ENCODE measurements at regions not wholly inside any gene's neighbourhood (a gene's known extent, or its start where the extent isn't known, plus 50 kb on each side); places are given as distances from the start of the nearest gene placed in this dataset.
A peak's percentile ranks its signal among the peaks of the same experiment; 100 is the strongest.

DNA sequence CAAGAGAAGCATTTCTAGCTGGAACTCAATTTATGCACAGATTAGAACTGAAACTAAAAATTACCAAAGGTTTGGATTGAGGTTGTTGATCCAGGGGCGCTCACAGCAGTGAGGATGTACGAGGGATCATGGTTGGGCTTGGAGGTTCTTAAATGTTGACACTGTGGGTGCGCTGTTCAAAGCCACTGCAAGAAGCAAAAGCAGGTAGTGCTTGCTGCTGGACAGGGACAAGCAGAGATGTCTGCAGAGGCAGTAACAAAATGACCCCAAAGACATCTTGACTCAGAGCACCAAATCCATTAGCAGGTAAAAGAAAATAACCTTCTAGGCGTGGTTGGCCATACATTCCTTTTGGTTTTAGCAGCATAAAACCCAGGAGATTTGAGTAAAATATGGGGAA lies 468.4 kb downstream of the ZSWIM6 start:
- DNase-seq: no peak

DNA sequence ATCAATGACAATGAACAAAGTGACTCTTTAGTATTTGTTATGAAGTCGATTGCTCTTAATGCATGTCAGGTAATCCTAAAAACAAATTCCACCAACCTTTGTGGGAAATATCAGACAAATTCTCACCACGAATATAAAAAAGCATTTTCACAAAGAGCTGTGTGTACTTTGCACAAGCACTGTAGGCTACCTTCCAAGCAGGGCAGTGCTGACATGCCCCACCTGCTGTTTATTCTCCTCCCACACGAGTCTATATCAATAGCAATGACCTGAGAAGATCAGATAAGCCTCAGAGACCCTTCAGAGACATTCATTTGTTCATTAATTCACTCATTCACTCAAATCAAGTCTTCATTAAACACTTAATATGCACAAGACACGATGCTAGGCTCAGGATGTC lies 469.1 kb downstream of the ZSWIM6 start:
- no peak for DNase-seq

DNA sequence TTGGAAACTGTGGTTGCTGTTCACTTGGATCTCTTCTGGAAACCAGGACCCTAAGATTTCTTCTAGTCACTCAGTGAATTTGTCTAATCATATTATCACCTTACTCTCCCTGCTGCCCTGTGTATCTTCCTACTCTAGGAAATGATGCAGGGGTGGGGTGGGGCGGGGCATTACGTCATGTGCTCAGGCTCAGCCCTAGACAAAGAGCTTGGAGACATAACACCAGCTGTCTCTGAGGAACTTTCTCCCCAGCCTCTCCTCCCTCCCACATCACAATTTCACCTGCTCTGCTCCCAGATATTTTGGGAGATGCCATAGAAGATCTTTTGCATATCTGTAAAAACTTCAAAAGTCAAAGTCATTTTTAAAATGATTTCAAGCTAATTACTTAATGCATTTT lies 470.4 kb downstream of the ZSWIM6 start:
- DNase-seq: no peak

DNA sequence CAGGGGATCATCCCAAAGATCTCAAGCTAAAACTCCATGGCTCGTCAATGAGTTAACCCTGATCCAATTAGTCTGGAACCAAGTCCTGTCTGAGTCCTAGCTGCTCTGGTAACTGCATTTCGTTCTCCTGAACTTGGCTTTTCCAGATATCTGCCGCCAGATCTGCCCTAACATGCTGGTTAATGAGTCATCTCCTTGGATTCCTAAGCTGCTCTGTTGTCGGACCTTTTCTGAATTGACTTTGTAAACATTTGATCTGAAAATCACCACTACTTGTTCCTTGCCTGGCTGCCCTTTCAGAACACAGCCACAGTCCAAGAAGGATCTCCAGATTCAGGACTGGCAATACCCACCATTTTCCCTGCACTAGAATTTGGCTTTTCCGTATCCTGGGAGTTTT lies 473.0 kb downstream of the ZSWIM6 start:
- DNase-seq: no peak

DNA sequence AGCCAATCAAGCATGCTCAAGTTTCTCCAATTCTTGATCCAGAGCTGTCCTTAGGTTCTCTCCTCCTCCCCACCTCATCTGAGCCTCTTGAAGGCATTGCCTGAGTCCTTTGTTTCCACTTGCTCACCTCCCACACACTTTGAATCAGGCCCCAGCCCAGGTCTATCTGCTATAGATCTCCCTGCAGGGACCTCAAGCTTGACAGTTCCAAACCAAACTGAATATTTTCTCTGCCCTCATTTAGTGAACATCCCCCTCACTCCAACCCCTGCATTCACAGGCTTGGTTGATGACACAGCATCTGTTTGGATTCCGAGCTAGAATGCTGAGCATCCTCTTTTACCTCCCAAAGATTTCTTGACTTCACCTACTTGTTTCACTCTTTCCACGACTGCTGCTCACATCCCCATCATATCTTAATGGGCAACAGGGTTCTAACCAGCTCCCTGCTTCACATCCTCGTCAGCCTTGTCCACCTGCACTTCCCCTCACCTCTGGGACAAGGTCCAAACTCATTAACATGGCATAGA lies 474.5 kb downstream of the ZSWIM6 start:
- DNase-seq: no peak

DNA sequence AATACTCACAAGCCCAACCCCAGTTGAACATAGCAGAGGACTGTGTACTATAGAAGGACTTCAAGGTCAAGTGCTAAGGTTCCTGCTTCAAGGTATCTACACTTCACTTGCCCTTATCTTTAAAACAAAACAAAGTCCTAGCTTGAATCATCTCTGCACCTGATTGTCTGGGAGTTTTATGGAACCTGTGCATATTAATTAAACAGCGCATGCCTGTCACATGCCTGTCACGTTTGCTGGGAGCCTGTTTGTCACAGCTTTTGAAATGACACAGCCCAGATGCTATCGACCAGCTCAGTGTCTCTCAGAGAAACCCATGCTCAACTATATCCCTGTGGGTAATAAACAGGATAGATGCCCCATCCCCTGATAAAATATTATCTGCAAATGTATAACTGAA lies 476.0 kb downstream of the ZSWIM6 start:
- no peak for DNase-seq

DNA sequence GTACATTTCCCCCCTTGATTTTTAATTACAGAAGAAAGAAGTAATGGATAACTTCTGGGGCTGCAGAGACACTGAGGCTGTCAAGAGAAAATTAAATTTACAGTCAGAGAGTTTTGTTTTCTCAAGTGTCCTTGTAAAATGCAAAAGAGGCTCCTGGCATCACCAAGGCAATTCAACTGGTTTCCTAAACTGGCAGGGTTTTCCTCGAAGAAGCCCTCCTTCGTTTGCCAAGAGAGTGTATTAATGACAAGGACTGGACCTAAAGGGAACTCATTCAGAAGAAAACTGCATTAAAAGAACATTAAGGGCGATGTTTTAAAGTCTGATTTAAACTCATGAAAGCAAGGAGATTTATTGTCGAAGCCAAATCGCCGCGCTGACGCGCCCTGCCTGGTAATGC lies 476.9 kb downstream of the ZSWIM6 start:
- DNase-seq: no peak

DNA sequence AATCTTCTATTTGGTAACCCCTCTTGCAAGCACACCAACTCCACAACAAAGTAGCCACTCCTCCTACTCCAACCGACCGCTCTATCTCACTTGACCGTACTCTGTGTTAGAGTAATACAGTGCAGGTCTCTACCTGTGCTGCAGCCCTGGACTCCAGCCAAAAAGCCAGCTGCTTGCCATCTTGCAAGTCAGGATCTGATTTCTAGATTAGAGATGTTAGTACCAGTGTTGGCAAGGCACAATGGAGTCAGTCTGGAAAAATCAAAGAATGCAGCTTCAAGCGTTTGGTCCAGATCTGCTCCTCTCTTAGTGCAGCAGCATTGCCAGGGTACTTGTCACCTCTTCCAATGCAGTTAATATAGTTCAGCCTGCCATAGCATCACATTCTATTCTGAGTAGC lies 477.6 kb downstream of the ZSWIM6 start:
- DNase-seq: peak; percentile 66

DNA sequence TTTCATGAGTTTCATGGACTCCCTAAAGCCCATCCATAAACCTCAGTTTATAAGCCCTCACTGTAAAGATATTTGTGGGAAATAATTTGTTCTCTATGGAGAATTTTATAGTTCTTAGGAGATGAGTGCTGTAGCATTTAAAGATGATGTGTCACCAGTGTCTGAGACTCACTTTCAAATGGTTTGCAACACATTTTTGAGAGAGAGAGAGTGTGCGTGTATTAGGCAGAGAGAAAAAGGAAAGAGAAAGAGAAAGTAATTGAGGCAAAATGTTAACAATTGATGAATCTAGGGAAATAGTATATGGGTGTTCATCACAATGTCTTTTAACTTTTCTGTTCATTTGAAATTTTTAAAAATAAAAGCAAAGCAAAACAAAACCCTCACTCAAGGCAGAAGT lies 479.0 kb downstream of the ZSWIM6 start:
- no peak for DNase-seq

DNA sequence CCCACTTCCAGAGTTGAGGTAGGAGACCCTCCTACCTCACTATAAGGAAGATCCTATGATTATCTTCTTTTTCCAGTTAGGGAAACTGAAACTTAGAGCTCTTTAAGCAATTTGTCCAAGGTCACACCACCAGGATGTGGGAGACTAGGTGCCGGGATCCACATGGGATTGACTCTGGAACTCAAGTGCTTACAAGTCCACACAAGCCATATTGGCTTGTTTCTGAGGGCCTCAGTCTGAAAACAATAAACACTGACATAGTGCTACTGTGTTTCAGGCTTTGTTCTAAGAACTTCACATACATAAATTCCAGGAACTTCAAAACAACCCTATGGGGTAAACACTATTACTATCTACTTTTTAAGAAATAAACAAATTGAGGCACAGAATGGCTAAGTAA lies 481.3 kb downstream of the ZSWIM6 start:
- DNase-seq: no peak

DNA sequence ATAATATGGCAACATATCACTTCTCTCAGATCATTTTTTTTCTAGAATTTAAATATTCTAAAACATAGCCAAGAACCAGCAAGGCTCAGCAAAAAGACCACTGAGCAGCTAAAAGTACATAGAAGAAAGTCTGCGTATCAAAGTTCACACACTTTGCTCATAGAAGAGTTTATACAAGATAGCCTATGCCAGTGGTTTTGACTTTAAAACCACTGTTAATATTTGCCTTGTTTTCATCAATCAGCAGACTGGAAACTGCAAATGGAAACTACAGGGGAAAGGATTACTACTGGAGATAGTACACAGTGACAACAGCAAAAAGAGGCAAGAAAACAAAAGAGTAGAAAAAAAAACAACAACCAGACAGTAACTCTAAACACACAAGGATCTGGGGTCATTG lies 483.3 kb downstream of the ZSWIM6 start:
- no peak for DNase-seq

DNA sequence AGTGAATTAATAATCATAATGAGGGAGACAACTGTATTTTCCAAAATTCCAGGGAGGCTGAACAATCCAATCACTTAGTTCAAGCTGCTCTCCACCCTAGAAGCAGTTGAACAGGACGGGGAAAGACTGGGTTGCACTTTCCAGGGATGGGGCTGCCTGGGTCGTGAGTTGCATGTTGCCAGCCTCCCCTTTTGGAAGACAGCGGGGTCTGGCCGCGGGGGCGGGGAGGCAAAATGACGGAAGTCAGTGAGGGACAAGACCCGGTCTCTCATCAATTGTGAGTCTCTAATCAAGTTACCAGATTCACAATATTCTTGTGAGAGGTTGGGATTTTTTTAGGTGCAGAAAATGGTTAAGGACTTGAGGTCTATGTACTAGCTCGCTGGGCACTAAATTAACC lies 484.1 kb downstream of the ZSWIM6 start:
- DNase-seq: no peak

DNA sequence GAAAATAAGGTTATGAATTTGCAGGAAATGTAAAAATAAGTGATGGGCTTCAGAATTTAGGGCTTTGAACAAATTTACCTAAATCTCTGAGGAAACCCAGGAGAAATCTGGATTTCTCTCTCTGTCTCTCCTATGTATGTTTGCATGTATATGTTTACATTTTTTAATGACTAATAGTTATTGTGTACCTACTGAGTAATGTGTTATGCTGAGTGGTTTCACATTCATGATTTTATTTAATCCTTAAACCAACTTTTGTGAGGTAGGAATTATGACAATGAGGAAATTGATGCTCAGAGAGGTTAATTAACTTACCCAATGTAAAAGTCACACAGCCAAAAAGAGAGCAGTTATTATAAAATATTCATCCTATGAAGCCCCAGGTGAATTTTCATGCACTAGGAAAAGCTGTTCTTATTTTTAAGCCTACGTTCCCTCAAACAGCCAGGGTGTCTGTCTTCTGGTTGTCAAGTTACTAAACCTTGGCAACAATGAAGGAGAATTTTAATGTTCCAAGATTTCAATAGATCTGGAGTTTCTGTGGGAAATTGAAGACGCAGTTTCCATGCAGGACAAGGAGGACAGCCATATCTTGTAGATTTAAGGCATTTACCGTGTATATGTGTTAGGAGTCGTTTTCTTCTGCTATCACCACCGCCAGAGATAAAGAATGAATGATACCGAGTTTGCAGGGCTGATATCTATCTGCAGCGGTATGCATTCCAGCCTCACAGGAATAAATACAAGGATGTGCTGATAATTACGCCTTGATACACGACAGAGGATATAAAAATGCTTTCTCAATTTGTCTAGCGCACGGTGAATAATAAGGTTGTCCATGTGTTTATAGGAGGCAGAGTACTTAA lies 484.8 kb downstream of the ZSWIM6 start:
- no peak for DNase-seq

DNA sequence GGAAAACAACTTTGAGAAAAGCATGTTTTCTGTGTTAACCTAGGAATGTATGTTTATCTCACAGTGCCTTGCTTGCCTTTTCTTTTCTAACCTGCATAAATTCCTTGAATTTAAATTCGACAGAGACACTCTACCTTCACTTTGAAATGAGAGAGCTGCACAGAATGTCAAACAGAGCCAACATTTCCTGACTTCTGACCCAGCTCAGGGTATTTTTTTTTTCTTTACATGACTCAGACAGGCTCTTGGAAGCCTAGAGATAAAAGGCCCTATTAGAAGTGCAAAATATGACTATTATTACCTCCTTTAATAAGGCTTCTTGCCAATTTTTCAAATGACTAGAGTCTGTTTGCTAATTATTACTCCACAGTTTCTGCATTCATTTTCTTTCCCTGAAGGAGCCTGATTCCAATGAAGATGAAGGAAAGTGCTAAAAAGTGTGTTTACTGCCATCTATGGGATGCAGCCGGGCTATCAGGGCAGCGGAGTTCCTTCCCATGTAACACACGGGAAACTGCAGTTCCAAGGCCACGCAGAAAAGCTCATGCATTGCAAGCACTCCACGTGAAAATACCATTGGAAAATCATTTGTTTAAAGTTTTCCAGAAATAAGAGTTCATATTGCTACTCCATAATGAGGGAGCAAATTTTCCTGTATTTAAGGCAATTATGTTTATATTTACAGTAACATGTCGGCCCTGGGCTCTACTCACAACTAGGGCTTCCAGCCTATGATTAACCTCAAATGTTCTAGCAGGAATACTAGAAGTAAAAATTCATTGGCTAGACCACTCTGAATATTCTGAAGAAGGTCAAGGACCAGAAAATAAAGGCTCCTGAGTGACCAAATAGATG lies 485.6 kb downstream of the ZSWIM6 start:
- DNase-seq: peak; percentile 44

DNA sequence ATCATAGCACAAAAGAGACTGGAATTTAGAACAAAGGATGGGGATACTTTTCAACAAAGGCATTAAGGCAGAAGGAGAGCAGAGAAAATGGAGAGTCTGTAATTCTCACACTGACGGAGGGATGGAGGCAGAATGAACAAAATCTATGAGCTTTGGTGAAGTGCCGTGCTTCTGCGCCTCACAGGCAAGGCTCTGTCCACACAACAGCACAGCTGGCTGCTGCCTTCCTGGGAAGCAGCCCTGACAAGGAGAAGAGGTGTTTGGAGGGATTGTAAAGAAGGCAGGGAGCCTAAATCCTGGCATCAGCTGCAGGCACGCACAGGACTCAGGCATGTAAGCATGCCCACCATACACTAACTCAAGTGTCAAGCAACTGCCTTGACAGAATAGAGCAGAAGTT lies 485.2 kb upstream of the KIF2A start:
- DNase-seq: no peak

DNA sequence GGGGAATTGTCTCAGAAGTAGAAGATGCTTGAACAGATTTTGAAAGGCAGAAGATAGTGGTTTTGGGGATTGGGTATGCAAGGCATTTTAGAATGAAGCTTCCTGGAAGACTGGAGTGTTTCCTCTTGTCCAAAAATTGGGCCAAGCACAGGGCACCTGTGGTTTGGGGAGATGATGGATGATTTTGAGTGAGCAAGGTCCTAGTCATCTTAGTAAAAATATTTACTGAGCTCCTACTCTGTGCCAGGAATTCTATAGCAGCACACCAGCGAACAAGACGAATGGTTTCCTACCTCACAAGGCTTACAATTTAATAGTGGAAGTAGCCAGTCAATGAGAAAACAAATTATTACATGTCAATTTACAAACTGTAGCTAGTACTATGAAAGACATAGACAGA lies 484.4 kb upstream of the KIF2A start:
- no peak for DNase-seq

DNA sequence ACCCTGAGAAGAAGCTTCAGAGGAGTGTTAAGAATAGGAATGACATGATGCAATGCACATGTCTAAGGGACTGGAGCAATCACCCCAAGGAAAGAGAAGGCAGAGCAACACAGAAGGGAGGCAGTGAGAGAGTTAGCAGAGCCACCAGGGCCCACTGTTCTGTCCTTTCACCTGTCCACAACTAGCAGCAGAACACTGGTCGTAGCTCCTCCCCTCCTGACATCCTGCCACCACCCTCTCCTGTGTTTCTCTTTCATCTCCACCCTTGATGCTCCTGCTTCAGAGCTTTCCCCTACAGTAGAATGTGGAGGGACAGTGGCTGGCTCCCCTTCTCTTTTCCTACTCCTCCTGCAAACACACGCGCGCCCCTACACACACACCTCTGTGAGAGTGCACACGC lies 483.4 kb upstream of the KIF2A start:
- DNase-seq: no peak

DNA sequence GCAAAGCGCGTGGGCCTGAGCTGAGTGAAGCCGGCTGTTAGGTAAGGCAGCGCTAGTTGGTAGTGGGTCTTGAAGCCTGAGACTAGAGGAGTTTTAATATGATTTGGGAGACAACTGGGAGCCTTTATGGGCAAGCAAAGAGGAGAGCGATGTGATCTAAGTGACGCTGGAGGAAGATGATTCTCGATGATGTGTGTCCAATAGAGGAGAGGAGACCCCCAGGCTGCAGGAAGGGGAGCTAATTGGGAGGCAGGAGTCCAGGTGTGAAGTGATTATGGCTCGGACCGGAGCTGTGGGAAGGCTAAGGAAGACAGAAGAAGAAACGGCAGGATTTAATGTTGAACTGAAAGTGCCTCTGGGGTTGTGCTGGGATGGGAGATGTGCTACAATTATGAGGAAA lies 482.9 kb upstream of the KIF2A start:
- no peak for DNase-seq

DNA sequence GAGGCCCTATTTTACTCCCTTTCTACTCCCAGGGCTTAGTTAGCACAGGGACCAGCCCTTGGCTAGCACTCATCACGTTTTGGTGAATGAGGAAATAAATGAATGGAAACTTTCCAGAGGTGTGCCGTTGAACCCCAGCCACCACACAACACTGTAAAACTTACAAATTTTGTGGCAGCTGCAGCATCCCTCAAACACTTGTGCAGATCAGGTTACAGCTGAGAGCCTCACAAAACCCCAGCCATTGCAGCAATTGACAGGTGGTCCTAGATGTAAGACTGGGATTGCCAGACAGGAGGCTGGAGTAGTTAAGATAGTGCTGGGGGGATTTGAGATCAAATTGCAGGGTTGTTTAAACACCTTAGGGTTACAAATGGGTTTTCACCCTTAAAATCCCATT lies 482.2 kb upstream of the KIF2A start:
- DNase-seq: no peak

DNA sequence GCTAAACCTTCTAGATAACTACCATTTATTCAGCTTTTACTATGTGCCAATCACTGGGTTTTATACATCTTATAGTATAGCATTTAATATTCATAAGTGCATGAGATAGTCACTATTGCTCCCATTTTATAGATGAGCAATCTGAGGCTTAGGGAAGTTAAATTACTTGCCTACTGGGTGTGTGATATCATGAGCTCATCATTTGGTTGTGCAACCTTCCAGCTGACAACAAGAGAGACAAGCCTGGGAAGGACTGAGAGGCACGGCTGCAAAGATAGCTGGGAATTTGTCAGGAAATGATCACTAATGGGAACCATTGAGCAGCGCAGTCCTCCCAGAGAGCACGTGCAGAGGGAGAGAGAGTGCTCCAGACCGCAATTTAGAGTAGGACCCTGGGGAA lies 481.6 kb upstream of the KIF2A start:
- DNase-seq: no peak

DNA sequence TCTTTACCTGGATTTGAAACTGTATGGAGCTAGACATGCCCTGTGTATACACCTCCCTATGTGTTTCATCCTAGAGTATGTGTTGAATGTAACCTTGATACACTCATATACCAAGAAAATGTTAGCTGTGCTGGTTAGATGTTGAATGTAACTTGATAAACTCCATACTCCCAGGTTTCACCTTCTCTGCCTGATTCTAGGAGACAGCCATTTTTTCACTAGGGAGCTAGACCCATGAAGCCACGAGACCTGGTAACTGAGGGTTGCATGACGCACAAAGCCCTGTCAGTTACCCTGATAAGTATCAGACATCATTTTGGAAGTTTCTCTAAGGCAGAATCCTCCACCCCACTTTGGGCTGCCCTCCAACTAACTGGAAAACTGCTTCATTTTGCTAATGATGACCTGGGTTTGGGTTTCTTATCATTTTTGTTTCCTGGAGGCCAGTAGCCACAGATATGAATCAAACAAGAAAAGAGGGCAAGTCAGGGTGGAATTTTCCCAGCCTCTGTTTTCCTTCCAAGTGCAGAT lies 478.5 kb upstream of the KIF2A start:
- no peak for DNase-seq

DNA sequence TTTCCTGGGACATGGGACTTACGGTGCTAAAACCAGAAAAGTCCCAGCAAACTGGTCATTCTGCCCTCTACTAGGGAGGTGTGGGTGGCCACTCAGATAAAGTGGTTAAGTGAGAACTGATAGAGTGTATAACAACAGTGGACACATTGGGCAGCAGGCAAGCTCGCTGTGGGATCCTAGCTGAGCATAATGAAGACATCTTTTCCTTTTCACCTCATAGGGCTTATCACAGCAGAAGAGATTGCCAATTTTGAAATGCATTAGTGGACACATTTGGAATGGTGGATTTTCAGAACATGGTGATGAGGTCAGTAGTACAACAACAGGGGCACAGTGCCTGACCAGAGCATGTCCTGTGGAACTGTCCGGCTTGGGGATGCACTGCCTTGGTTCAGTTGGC lies 477.1 kb upstream of the KIF2A start:
- DNase-seq: no peak

DNA sequence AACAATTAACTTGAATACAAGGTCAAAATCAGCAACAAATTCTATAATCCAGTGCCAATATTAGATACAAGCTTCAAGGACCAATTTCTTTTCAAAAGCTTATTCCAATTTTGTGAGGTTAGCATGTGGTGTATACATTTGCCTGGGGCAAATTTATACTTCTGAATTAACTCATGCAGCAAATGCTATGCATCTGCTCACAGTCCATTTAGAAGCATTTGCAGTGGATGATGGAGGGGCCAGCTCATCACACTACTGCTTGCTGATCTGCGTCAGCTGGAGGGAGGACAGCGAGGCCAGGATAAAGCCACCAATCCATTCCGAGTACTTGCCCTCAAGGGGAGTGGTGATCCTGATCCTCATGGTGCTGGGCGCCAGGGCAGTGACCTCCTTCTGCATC lies 474.3 kb upstream of the KIF2A start:
- DNase-seq: no peak

DNA sequence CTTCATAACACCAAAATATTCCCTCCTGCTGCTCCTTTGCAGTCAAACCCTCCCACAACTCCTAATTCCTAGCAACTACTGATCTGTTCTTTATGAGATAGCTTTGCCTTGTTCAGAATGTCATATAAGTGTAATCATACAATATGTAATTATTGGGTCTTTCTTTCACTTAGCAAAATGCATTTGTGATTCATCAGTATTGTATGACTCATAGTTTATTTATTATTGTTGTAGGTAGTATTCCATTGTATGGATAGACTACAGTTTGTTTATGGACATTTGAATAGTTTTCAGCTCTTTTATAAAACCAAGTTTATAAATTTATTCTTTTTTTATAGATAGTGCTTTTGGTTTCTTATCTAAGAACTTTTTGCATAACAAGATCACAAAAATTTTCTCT lies 468.2 kb upstream of the KIF2A start:
- no peak for DNase-seq

Measured in COR-L47 (cell line).